ENCODE measurements at regions not wholly inside any gene's neighbourhood (a gene's known extent, or its start where the extent isn't known, plus 50 kb on each side); places are given as distances from the start of the nearest gene placed in this dataset.
"Not testable (repeated sequence)": the region's sequence is repeated elsewhere in the genome, so short reads cannot be mapped to it uniquely, and the experiment has no call there.

DNA sequence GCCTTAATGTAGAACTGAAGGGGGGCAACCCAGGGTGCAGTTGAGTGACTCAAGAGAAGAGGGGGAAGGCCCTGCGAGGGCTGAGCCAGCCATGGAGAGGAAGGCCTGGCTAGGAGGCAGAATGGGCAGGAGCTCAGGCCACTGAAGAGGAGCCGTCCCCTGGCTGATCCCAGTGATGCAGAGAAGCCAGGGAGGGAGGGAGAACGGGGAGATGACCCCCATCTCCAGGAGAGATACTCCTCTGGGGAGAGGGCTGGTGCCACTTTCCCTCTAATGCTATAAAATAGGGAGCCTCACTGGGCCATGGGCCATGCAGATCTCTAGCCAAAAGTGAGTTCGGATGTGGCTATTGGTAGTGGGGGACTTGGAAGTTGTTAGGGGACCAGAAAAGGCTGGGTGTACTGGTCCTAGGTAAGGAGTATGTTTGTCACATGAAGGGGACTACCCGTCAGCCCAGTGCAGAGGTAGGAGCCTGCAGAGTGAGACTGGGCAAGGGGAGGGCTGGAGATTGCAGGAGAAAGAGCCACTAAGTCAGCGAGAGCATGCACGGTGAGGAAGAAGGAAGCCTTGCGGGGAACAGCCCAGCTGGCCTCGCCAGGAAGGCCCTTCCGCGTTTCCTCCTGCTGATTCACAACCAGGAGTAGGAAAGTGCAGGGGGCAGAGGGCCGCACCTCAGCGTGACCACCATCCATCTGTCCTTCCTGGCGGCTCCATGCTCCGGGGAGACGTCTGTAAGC, 347.6 kb downstream of the TCERG1L start:
- intact Hi-C loops (cut with DNase I) = no loop called here
- DNase-seq (ENCODE audit: low spot score) = no peak

DNA sequence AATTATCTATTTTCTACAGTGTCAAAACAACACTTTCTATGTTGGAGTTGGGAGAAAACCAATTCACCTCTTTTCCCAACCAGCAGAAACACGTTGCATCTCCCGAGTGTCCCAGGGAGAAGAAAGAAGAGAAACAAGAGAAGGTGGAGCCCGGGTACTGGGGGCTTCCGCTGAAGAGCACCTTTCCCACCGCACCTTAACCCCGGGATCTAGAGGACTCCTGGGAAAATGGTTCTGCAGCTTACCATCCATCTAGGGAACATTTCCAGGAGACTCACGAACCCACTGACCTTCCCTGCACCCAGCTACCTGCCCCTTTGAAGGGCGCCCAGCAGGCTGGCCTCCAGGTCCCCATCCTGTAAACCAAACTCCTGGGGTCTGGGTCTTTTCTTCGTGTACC, 346.8 kb downstream of the TCERG1L start:
- intact Hi-C loops (cut with DNase I) = no loop called here
- DNase-seq (ENCODE audit: low spot score) = no peak

DNA sequence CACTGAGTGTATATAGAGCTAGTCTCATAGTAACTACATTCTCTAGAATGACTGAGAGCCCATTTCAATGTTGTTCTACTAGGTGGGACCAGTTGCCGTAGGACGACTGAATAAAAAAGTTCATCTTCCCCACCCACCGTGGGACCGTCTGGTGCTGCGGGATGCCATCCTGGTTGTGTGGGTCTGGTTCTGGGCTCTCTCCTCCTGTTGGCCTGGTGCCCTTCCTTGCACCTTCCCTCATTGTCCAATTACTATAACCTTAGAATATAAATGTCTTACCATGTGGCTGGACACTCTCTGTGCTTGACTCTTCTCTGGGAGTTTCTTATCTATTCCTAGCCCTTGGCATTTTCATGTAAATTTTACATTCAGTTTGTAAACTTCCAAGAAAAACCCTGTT, 344.4 kb downstream of the TCERG1L start:
- no peak for DNase-seq (ENCODE audit: low spot score)
- intact Hi-C loops (cut with DNase I) = no loop called here

DNA sequence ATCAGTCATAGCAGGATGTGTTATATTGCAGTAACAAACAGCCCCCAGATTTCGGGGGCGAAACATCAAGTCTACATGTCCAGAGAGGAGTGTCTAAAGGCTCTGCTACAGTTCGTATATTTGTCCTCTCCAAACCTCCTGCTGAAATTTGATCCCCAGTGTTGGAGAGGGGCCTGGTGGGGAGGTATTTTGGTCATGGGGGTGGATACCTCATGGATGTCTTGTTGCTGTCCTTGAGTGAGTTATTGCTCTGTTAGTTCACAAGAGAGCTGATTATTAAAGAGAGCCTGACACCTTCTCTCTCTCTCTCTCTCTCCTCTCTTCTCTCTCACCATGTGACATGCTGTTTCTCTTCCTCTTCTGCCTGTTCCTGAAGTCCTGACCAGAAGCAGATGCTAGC, 343.7 kb downstream of the TCERG1L start:
- intact Hi-C loops (cut with DNase I) = no loop called here
- DNase-seq (ENCODE audit: low spot score) = no peak

DNA sequence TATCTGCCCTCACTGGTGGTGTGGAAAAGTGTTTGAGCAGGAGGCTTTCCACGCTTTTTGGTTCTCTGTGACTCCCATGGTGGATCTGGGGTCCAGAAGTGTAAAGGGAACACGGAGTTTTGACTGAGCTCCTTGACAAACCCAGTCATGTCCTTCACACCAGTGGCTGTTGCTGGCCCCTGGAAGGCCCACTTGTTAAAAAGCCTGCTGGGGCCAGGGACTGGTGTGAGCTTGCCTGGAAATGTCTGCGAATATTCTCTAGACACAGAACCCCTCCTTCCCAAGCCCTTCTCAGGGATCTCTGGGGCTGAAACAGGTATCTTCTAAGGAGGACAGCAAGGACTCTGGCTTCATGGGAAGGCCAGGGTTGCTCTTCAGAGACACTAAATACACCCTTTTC, 343.0 kb downstream of the TCERG1L start:
- no peak for DNase-seq (ENCODE audit: low spot score)
- intact Hi-C loops (cut with DNase I) = no loop called here

DNA sequence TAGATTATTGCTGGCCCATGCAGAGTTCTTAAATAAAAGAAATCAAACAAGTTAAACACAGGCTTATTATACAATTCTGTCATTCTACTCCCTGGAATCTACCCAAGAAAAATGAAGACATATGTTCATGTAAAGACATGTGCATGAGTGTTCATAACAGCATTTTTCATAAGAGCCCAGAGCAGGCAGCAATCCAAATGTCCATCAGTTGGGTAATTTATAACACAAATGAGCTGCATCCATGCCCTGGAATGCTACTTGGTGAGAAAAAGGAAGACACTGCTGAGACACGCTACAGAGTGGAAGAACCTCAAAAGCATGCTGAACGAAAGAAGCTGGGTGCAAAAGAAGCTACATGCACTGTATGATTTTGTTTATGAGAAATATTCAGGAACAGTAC, 342.6 kb downstream of the TCERG1L start:
- intact Hi-C loops (cut with DNase I) = no loop called here
- no peak for DNase-seq (ENCODE audit: low spot score)

DNA sequence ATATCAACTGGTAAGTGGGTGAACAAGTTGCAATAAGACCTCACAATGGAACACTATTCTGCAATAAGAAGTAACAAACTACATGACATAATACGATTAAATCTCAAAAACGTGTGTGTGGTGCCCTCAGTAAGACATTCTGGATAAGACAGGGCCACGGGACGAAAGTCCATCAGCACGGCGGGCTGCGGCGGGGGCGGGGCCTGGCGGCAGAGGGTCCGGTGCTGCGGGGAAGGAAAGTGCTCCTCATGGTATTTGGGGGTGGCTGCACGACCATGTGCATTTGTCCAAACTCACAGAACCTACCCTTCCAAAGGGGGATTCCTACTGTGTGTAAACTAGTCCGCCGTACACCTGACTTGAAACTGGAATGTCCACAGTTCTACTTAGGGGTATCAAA, 341.8 kb downstream of the TCERG1L start:
- DNase-seq (ENCODE audit: low spot score) = no peak
- intact Hi-C loops (cut with DNase I) = no loop called here

DNA sequence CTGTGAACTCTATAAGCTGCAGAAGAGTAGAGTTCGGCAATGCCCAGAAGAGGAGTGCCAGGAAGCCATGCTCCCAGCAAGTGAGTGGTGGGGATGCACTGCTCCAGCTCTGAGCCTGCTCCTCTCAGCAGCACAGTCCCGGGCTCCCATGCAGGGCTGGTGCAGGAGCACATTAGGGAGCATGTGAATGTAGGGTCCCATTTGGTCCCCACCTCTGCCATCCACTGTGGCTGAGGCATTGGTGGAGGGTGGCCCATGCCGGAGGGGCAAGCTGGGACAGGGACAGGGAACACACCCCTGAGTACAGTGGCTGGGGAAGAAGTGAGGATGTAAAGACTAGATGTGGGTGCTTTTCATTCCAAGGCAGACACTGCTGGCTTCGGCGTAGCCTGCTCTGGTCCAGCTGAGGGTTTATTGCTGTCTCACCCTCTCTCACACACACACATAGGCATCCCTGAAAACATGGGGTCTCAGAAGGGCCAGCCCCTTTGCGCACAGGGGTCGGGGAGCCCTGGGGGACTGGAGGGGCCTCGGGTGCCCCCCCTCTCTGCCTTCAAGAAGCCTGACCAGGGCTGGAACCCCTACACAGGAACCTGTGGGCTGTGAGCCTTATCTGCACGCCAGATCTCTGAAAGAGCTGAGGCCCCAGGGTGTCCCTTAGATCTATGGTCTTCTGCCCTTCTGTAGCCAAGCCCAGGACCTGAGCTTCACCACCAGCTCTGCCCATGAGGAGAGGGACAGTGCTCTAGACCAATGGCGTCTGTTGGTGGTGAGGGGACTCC, 341.0 kb downstream of the TCERG1L start:
- intact Hi-C loops (cut with DNase I) = no loop called here
- no peak for DNase-seq (ENCODE audit: low spot score)

DNA sequence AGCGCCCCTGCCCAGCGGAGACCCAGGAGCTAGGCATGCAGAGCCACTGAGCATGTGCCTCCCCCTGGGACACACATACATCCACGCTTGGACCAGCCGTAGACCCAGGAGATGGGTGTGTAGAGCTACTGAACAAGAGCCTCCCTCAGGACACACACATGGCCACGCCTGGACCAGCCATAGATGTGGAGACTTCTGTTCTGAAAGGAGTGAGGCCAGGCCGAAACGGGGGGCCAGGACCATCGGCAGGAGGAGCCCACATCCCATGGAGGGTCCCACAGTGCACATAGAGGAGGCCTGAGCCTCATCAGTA, 340.4 kb downstream of the TCERG1L start:
- intact Hi-C loops (cut with DNase I) = no loop called here
- DNase-seq (ENCODE audit: low spot score) = no peak

DNA sequence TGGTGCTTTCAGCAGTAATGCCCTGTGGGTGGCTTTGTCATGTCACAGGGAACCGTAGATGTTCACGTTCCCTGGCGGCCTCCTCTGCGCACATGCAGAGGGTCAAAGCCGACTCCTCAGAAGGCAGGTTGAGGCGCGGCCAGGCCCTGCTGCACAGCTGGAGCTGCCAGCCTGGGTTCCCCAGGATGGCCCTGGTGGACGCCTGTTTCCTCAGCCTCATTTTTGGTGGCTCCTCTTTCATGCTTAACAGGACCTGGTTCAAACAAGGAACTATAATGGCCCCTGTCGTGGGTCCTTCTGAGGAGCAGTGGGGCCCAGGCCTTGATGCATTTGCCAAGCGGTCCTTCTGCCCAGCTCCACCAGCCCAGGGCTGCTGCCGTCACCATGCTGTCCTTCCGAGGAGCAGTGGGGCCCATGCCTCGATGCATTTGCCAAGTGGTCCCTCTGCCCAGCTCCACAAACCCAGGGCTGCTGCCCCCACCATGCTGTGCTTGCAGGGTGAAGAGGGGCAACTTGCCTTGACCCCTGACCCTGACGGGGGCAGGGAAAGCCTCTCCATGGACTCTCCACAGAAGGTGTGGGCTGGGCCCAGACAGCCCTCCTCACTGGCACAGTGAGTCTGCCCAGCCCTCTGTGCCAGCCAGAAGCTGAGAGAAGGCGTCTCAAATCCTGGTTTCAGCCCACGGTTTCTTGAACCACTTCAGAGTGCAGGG, 338.2 kb downstream of the TCERG1L start:
- intact Hi-C loops (cut with DNase I) = no loop called here

DNA sequence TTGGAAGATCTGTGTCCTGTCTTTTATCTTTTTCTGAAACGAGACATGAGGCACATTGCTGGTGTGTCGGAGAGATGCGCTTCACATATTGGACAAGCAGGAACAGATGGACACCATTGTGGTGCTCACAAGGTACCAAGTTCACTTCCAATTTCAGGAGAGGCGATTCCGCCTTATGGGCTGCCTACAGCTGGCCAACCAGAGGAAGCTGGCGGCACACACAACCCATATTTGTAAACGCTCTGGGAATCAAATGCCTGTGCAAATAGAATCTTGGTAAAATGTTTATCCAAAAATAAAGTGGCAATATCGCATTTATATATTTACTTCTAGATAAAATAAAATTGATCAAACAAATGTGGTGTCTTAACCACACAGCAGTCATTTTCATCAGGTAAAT, 337.4 kb downstream of the TCERG1L start:
- DNase-seq (ENCODE audit: low spot score) = no peak
- intact Hi-C loops (cut with DNase I) = no loop called here

More for the DNA sequence above, 338.2 kb downstream of the TCERG1L start:
- DNase-seq (ENCODE audit: low spot score) = no peak

DNA sequence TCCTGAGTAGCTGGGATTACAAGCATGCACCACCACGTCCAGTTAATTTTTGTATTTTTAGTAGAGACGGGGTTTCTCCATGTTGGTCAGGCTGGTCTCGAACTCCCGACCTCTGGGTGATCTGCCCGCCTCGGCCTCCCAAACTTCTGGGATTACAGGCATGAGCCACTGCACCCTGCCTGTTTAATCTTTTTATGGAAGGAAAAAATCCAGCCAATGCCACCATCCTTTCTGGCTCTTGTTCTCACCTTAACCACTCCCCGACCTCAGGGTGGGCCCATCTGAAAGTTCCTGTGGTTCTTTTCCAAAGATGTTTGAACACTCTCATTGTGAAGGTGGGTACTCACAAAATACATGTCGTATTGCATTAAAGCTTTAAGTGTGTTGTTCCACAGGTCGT, 336.2 kb downstream of the TCERG1L start:
- intact Hi-C loops (cut with DNase I); DNase-seq (ENCODE audit: low spot score): not testable (repeated sequence)

DNA sequence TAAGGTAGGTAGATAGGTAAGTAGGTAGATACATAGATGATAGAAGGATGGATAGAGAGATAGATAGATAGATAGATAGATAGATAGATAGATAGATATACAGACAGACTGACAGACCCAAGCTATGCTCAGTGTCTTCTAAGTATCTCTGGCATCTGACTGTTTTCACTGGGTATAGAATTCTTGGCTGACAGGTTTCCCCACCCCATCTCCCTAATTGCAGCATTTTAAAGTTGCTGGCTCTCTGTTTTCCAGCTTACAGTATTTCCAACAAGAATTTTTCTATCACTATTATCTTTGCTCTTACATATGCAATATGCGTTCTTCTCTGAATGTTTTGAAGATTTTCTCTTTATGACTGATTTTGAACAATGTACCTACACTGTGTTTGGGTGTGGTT, 328.7 kb downstream of the TCERG1L start:
- no peak for DNase-seq (ENCODE audit: low spot score)
- intact Hi-C loops (cut with DNase I) = no loop called here

DNA sequence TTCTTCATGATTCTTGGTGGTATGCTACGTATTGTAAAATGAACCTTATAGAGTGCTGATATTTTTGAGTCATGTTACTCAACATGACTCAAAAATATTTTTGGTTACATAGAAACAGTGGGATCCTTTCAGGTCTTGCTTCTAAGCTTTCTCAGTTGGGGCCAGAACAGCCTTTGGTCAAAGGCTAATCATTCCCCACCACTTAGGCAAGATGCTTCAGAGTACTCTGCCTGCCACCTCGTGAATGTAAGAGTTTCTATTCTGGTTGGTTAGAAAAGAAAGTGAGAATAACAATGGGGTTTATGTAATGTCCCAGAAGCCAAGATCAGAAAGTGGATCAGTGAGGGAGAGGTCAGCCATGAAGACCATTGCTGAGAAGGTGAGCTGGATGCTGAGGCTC, 327.8 kb downstream of the TCERG1L start:
- DNase-seq (ENCODE audit: low spot score) = no peak
- intact Hi-C loops (cut with DNase I) = no loop called here

DNA sequence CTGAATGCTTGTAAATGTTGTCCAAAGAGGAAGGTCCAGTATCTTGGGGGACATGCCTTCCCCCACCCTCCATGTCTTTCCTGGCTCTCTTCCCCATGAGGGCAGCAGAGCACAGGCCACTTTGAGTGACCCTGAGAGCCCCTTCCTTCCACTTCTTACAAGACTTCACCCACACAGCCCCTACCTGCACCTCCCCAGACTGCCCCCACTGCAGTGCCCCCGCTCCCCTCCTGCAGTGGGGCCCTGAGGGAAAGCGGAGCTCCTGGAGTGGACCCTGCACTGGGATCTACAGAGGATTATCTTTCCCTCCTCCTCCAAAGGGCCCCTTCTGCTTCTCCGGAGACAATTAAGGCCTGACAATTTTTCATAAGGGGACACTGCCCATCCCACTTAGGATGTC, 326.8 kb downstream of the TCERG1L start:
- intact Hi-C loops (cut with DNase I) = no loop called here
- no peak for DNase-seq (ENCODE audit: low spot score)

DNA sequence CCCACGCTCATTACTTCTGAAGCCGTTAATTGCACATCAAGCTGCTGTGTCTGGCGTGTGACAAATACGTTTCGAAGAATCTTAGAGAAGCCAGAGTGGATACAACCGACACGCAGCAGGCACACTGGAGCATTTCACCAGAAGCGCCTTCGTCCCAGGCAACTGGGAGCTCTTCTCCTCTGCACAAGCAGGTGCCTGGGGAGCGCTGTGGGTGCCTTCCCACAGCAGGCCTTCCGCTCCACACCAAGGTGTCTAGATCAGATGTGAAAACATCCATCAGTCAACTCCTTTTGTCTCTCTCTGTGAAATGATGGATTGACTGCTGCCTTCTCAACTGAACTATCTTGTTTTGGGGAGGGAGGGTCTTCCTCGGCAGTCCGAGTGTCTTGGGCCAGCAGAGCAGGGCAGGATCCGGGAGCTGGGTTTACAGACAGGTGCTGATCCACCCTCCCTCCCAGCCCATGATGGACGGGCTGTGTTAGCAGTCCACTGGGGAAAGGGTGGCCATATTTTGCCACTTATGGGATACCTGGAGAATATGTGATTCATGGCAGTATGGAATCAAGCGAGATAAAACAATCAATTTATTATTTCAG, 326.3 kb downstream of the TCERG1L start:
- intact Hi-C loops (cut with DNase I) = no loop called here
- no peak for DNase-seq (ENCODE audit: low spot score)

DNA sequence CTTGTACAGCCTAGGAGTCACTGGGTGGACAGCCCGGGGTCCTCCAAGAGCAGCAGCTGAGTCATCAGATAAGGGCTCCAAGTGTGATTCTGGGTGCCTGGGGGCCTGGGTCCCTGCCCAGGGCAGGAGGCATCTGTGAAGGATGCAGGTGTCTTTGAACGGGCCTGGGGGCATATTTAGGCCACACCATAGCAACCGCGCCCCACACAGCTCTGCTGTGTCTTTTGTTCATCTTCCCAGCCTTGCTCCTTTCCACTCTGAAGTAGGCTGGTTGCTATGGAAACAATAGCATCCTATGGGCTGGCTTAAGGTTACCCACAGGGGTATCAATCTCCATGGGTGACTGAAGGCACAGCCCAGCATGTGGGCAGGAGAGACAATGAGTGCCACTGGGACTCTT, 324.7 kb downstream of the TCERG1L start:
- no peak for DNase-seq (ENCODE audit: low spot score)
- intact Hi-C loops (cut with DNase I) = no loop called here

DNA sequence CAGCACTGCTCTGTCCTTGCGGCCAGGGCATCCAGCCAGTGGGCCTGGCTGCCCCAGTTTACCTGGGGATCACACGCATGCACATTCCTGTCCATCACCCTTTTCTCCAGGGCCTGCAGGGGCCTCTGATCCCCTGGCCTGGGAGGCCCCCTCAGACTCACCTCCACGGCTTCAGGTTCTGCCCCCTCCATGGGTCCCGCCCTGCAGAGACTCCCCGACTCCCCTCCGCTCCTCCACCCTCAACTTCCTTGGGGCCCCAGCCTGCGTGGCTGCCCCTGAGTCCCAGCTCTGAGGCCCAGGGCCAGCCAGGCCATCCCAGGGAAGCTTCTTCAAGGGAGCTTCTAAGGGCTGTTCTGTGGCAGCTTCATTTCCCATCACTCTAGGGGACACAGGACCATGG, 324.1 kb downstream of the TCERG1L start:
- intact Hi-C loops (cut with DNase I) = no loop called here
- DNase-seq (ENCODE audit: low spot score) = no peak

DNA sequence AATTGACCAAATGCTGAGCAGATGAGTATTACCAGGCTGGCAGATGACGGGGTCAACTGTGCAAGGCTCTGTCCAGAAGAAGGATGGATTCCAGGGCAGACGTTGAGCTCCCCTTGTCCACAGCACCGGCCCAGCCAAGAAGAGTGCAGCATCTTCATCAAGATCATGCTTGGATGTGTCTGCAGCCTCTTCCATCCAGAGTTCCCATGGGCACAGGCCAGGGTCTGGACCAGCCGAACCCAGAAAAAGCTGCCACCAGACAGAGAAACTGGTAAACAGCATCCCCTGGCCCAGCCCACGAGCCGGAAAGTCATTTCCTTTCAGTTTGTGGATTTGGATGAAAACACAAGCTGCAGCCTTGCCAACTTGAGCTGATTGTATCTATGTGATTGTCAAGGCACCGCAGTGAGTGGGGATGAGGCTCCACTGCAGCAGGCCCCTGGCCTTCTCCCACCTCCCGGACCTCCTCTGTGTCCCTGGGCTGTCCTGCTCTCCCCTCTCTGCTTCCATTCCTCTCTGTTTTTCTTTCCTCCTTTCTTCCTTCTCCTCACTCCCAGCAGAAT, 321.8 kb downstream of the TCERG1L start:
- intact Hi-C loops (cut with DNase I) = no loop called here

DNA sequence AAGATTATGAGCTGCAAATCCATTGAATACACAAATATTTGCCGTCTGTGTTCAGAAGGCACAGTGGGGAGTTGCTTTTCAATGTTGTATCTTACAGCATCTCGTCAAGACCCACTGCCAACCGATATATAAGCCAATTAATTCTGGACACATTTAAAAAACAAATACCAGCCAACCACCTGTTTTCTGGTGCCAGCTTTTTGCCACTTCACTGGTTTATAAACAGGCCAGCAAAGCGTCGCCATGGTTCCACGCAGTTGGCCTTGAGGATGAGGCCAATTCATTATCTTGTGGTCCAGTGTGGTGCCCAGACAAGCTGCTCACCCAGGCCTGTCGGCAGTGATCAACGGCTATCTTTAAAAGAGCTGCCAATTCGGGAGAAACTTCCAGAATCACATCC, 321.0 kb downstream of the TCERG1L start:
- DNase-seq (ENCODE audit: low spot score) = no peak
- intact Hi-C loops (cut with DNase I) = no loop called here

More for the DNA sequence above, 321.8 kb downstream of the TCERG1L start:
- no peak for DNase-seq (ENCODE audit: low spot score)
